ENCODE measurements at regions not wholly inside any gene's neighbourhood (a gene's known extent, or its start where the extent isn't known, plus 50 kb on each side); places are given as distances from the start of the nearest gene placed in this dataset.

- Histone ChIP-seq H3K27me3 (replicated peaks in 2 of 5; ENCODE audit: control insufficient read depth in 4 of 5, insufficient read depth in 5 of 5, low read length in 4 of 5) (no peaks in the 10 kb centered on the region), H3K9me3 (ENCODE audit: control extremely low read depth in 1 of 5, control insufficient read depth in 4 of 5, insufficient read depth in 2 of 5, low read depth in 1 of 5, low read length in 4 of 5) (no peaks in the 10 kb centered on the region), H3K36me3 (ENCODE audit: control insufficient read depth in 4 of 4, insufficient read depth in 4 of 4, low read length in 3 of 4) (no peaks in the 10 kb centered on the region), H3K4me1 (ENCODE audit: control extremely low read depth in 1 of 4, control insufficient read depth in 4 of 4, insufficient read depth in 4 of 4, low read length in 3 of 4) (no peaks in the 10 kb centered on the region), H3K27ac (ENCODE audit: insufficient read depth in 1 of 2, low read depth in 1 of 2, low read length in 2 of 2, poor library complexity in 1 of 2, severe bottlenecking in 2 of 2) (no peak overlapping the region), H3K4me3 (ENCODE audit: control insufficient read depth in 1 of 7, extremely low read depth in 1 of 7, insufficient read depth in 4 of 7, low read depth in 2 of 7, low read length in 6 of 7) (no peak overlapping the region)
- POLR2A ChIA-PET: no interaction called here
- CTCF ChIA-PET: interaction anchor here (1.5 kb wide), 1 partner anchor 139 kb away, joined by 3 read pairs; no protein-coding TSS in a partner anchor
- DNase-seq: peak in 2 of 3 donors; percentile 37 to 46
- 87% methylated on average over 3 of the region's 3 CpGs for WGBS (ENCODE audit: insufficient coverage)
Measured at GRCh38 chr5:124410539-124411488, 335.6 kb downstream of the ZNF608 start.

DNA sequence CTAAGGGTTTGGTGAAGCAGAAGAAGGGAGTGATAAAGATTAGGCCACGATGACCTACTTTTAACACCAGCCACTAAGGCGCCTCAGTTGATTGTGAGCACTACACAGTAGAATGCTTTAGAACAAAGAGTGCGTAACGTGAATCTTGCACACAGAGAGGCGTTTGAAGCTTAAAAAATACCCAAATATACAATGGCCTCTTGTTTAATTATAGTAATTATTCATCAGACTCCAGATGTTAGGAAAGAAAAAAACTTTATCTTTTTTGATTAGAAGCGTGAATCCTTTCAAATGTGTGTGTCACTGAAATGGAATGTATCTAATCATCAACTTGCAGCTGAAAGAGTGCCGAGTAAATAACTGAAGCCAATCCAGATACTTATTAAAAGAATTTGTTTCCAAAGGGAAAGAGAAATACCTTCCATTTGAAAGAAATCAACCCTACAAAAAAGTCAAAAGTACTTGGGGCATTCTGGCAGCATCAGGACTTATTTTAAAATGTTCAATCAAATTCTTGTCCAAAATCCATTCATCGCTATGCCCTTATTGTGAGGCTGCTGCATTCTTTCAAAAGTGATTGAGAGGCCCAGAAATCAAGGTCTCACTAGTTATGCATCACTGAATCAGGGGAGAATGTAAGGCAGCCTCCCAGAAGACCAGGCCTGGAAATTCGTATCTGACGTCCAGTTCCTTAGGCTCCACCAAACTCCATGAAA, 337.5 kb downstream of the ZNF608 start:
- H3K4me3 ChIP-seq (ENCODE audit: control insufficient read depth in 1 of 7, extremely low read depth in 1 of 7, insufficient read depth in 4 of 7, low read depth in 2 of 7, low read length in 6 of 7): no peak overlapping the region
- 100% methylated on average over 3 of the region's 10 CpGs for WGBS (ENCODE audit: insufficient coverage)
- H3K27ac ChIP-seq (ENCODE audit: insufficient read depth in 1 of 2, low read depth in 1 of 2, low read length in 2 of 2, poor library complexity in 1 of 2, severe bottlenecking in 2 of 2): no peak overlapping the region
- ChIA-PET POLR2A (no interaction called here), CTCF (no interaction called here)
- DNase-seq: no peak
- H3K36me3 ChIP-seq (ENCODE audit: control insufficient read depth in 4 of 4, insufficient read depth in 4 of 4, low read length in 3 of 4): no peaks in the 10 kb centered on the region
- H3K9me3 ChIP-seq (ENCODE audit: control extremely low read depth in 1 of 5, control insufficient read depth in 4 of 5, insufficient read depth in 2 of 5, low read depth in 1 of 5, low read length in 4 of 5): no peaks in the 10 kb centered on the region
- H3K27me3 ChIP-seq (replicated peaks in 2 of 5; ENCODE audit: control insufficient read depth in 4 of 5, insufficient read depth in 5 of 5, low read length in 4 of 5): no peaks in the 10 kb centered on the region
- H3K4me1 ChIP-seq (ENCODE audit: control extremely low read depth in 1 of 4, control insufficient read depth in 4 of 4, insufficient read depth in 4 of 4, low read length in 3 of 4): no peaks in the 10 kb centered on the region

DNA sequence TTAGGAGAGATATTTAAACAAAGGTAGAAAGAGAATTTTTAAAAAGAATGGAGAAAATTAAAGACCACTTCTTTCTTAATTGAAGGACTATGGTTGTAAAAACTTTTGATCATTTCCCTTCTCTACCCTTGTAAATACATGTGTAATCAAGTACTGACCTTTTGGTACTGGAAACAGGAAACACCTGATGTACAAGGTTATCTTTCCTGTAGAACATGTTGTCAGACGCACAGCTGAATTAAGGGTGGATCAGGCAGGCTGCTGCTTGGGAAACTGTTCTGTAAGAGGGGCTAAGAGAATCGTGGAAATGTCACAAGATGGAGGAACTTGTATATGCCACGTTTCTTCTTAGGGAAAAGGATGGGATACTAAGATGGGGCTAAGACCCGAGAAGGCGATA, 341.6 kb downstream of the ZNF608 start:
- WGBS (ENCODE audit: insufficient coverage): 94% methylated on average over 5 of the region's 5 CpGs

DNA sequence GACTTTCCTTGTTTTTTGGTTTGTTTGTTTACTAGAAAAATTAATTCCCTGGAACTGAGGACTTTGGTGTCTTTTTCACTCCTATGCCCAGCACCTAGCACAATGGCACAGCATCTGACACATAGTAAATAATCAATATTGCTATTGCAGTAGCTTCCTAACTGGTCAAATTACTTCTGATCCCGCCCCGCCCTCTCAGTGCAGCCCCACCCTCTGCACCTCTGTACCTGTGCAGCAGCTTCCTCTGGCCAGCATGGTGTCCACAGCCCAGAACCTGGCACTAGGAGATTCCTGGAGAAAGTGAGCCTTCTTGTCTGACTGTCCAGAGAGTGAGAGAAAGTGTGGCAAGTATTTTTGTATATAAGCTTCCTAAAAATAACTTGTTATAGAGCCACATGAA, 343.2 kb downstream of the ZNF608 start:
- ChIA-PET CTCF (no interaction called here), POLR2A (no interaction called here)
- no CpG with 5 or more reads among the region's 2 CpGs for WGBS (ENCODE audit: insufficient coverage)
- DNase-seq: no peak
- no peak overlapping the region for H3K27ac ChIP-seq (ENCODE audit: insufficient read depth in 1 of 2, low read depth in 1 of 2, low read length in 2 of 2, poor library complexity in 1 of 2, severe bottlenecking in 2 of 2)
- H3K4me1 ChIP-seq (ENCODE audit: control extremely low read depth in 1 of 4, control insufficient read depth in 4 of 4, insufficient read depth in 4 of 4, low read length in 3 of 4): peaks cover 0 to 17% (median 2%) of the 10 kb centered on the region in 4 experiments
- H3K9me3 ChIP-seq (ENCODE audit: control extremely low read depth in 1 of 5, control insufficient read depth in 4 of 5, insufficient read depth in 2 of 5, low read depth in 1 of 5, low read length in 4 of 5): no peaks in the 10 kb centered on the region
- H3K36me3 ChIP-seq (ENCODE audit: control insufficient read depth in 4 of 4, insufficient read depth in 4 of 4, low read length in 3 of 4): no peaks in the 10 kb centered on the region
- H3K4me3 ChIP-seq (ENCODE audit: control insufficient read depth in 1 of 7, extremely low read depth in 1 of 7, insufficient read depth in 4 of 7, low read depth in 2 of 7, low read length in 6 of 7): no peak overlapping the region
- no peaks in the 10 kb centered on the region for H3K27me3 ChIP-seq (replicated peaks in 2 of 5; ENCODE audit: control insufficient read depth in 4 of 5, insufficient read depth in 5 of 5, low read length in 4 of 5)

More for the DNA sequence above, 341.6 kb downstream of the ZNF608 start:
- Histone ChIP-seq H3K9me3 (ENCODE audit: control extremely low read depth in 1 of 5, control insufficient read depth in 4 of 5, insufficient read depth in 2 of 5, low read depth in 1 of 5, low read length in 4 of 5) (no peaks in the 10 kb centered on the region), H3K27ac (ENCODE audit: insufficient read depth in 1 of 2, low read depth in 1 of 2, low read length in 2 of 2, poor library complexity in 1 of 2, severe bottlenecking in 2 of 2) (no peak overlapping the region), H3K27me3 (replicated peaks in 2 of 5; ENCODE audit: control insufficient read depth in 4 of 5, insufficient read depth in 5 of 5, low read length in 4 of 5) (no peaks in the 10 kb centered on the region), H3K36me3 (ENCODE audit: control insufficient read depth in 4 of 4, insufficient read depth in 4 of 4, low read length in 3 of 4) (no peaks in the 10 kb centered on the region), H3K4me3 (ENCODE audit: control insufficient read depth in 1 of 7, extremely low read depth in 1 of 7, insufficient read depth in 4 of 7, low read depth in 2 of 7, low read length in 6 of 7) (no peak overlapping the region), H3K4me1 (ENCODE audit: control extremely low read depth in 1 of 4, control insufficient read depth in 4 of 4, insufficient read depth in 4 of 4, low read length in 3 of 4) (peaks cover 0 to 14% (median under 1%) of the 10 kb centered on the region in 4 experiments)
- no peak for DNase-seq
- ChIA-PET POLR2A (no interaction called here), CTCF (no interaction called here)

- no peak overlapping the region for H3K27ac ChIP-seq (ENCODE audit: insufficient read depth in 1 of 2, low read depth in 1 of 2, low read length in 2 of 2, poor library complexity in 1 of 2, severe bottlenecking in 2 of 2)
- H3K36me3 ChIP-seq (ENCODE audit: control insufficient read depth in 4 of 4, insufficient read depth in 4 of 4, low read length in 3 of 4): no peaks in the 10 kb centered on the region
- no peaks in the 10 kb centered on the region for H3K9me3 ChIP-seq (ENCODE audit: control extremely low read depth in 1 of 5, control insufficient read depth in 4 of 5, insufficient read depth in 2 of 5, low read depth in 1 of 5, low read length in 4 of 5)
- CTCF ChIA-PET: no interaction called here
- H3K4me1 ChIP-seq (ENCODE audit: control extremely low read depth in 1 of 4, control insufficient read depth in 4 of 4, insufficient read depth in 4 of 4, low read length in 3 of 4): peaks cover 0 to 19% (median 3%) of the 10 kb centered on the region in 4 experiments
- 50% methylated on average over 1 of the region's 3 CpGs for WGBS (ENCODE audit: insufficient coverage)
- POLR2A ChIA-PET: no interaction called here
- no peak for DNase-seq
- H3K27me3 ChIP-seq (replicated peaks in 2 of 5; ENCODE audit: control insufficient read depth in 4 of 5, insufficient read depth in 5 of 5, low read length in 4 of 5): no peaks in the 10 kb centered on the region
- no peak overlapping the region for H3K4me3 ChIP-seq (ENCODE audit: control insufficient read depth in 1 of 7, extremely low read depth in 1 of 7, insufficient read depth in 4 of 7, low read depth in 2 of 7, low read length in 6 of 7)
Measured at GRCh38 chr5:124402144-124402581, 344.3 kb downstream of the ZNF608 start.

DNA sequence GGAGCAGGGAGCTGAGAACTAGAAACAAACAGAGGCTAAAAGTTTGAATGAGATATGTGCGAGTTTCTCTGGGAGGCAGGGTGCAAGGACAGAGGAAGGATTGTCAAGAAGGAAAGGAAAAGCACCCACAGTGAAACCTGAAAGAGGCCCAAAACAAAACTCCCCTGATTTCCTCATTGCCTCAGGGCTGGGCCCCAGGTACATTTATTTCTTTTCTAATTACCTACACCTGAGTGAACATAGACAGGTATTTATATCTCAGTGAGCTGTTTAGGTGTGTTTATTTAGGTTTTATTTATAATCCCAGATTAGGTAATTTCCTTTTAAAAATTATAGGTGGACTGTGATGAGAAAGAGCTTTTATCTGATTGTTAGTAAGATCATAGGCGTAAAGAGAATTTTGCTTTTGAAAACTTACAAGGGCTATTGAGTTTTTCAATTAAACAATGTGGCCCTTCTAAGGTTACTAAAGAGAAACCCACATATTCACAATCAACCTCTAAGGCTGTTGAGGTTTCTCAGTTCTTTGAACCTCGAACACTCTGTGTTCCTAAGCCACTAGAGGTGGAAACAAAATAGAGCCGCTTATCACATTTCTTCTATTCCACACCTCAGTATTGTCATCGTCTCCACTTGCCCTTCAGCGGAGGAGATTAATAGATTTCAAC, 344.8 kb downstream of the ZNF608 start:
- WGBS (ENCODE audit: insufficient coverage): 93% methylated on average over 3 of the region's 6 CpGs
- Histone ChIP-seq H3K9me3 (ENCODE audit: control extremely low read depth in 1 of 5, control insufficient read depth in 4 of 5, insufficient read depth in 2 of 5, low read depth in 1 of 5, low read length in 4 of 5) (no peaks in the 10 kb centered on the region), H3K27me3 (replicated peaks in 2 of 5; ENCODE audit: control insufficient read depth in 4 of 5, insufficient read depth in 5 of 5, low read length in 4 of 5) (no peaks in the 10 kb centered on the region), H3K4me3 (ENCODE audit: control insufficient read depth in 1 of 7, extremely low read depth in 1 of 7, insufficient read depth in 4 of 7, low read depth in 2 of 7, low read length in 6 of 7) (no peak overlapping the region), H3K27ac (ENCODE audit: insufficient read depth in 1 of 2, low read depth in 1 of 2, low read length in 2 of 2, poor library complexity in 1 of 2, severe bottlenecking in 2 of 2) (no peak overlapping the region), H3K36me3 (ENCODE audit: control insufficient read depth in 4 of 4, insufficient read depth in 4 of 4, low read length in 3 of 4) (no peaks in the 10 kb centered on the region), H3K4me1 (ENCODE audit: control extremely low read depth in 1 of 4, control insufficient read depth in 4 of 4, insufficient read depth in 4 of 4, low read length in 3 of 4) (peaks cover 0 to 19% (median 3%) of the 10 kb centered on the region in 4 experiments)
- POLR2A ChIA-PET: no interaction called here
- DNase-seq: no peak
- CTCF ChIA-PET: no interaction called here

Measured in common myeloid progenitor, CD34-positive (primary cell).